Fibroblast of mammary gland (primary cell): ENCODE measurements at regions not wholly inside any gene's neighbourhood (a gene's known extent, or its start where the extent isn't known, plus 50 kb on each side); places are given as distances from the start of the nearest gene placed in this dataset.

Experiments used
- DNase-seq: peaks from one replicate; pipeline ENCODE4 v3.0.0-alpha.2; 2010; ENCODE audit warnings: low read depth
- H3K4me3 ChIP-seq: 2 replicates; pipeline ENCODE4 v1.5.1; 2011; ENCODE audit warnings: low read depth, mild to moderate bottlenecking, low read length, moderate library complexity; ENCODE audit not compliant: control insufficient read depth
- CTCF ChIP-seq: conservative IDR thresholded peaks from 2 replicates; pipeline ENCODE4 v1.5.1; 2011; ENCODE audit warnings: low read depth, low read length, inconsistent platforms; ENCODE audit not compliant: control insufficient read depth, insufficient read depth

DNA sequence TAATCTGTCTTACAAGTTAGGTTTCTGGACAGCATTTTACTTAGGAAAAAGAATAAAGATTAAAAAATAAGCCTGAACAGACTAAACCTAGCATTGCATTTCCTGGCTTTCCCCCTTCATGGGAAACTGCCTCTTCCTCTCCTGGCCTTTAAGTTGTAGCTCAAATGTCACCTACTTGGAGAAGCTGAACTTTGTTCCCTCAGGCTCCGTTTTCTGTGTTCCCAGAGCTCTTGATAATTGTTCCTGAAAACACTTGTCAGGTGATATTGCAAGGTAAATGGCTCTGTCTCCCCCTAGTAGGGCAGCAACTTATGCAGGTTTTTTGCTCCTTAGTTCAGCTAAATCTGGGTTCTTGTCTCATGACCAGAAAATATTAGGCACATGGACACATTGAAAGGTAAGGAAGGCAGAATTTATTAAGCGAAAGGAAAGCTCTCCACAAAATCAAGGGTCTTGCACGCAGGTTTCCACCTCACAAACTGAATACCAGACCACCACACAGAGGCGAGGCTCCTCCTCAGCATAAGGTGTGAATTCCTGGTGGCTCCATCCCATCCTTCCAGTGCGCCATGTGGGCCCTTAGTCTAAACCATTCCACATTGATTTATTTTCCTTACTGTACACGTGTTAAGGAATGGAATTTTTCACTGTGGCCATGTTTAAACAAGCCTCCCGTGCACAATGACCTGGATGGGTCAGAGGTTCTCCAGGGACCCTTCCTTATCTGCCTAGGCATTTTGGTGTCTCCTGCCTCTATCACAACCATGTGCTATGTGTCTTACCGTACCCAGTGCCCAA is 229.3 kb downstream of the HNMT start:
- DNase-seq = no peak
- TF ChIP-seq CTCF = no peak
- H3K4me3 ChIP-seq = no peak overlapping the region

DNA sequence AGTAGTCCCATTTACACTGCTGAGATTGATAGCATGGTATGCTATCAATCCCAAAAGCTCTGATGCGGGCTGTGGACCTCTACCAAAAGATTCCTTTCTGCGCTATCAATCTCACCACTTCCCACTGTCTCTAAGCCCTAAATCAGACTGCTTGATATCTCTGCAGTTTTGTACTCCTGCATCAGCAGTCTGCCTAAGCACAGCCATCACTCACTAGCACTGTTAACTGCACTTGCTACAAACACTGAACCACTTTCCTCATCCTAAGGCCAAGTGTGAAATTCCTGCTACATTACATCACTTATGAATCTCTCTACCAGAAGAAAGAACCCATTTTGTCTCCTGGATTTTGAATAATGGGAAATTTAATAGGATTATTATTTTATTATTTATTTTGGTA is 237.0 kb downstream of the HNMT start:
- TF ChIP-seq CTCF = no peak
- DNase-seq = peak; percentile 29
- no peak overlapping the region for H3K4me3 ChIP-seq

DNA sequence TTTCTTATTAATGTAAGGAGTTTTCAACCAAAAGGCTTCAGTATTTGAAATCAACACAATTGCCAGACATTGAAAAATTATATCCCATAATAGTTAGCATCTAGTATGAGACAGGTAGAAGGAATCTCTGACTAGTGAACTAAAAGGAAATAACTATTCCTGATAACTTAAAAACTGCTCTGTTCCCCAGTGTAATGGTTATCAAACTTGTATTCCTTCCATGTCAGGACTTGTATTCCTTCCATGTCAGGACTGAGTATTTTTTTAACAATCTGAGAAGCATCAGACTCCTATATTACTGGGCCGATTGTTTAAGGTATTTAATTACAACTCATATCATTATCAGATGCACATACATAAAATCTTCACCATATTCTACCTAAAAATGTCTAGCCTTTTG is 238.5 kb downstream of the HNMT start:
- no peak for DNase-seq
- TF ChIP-seq CTCF = no peak
- H3K4me3 ChIP-seq = no peak overlapping the region

- no peak for TF ChIP-seq CTCF
- no peak for DNase-seq
Measured at GRCh38 chr2:138205281-138205680, 241.0 kb downstream of the HNMT start.

DNA sequence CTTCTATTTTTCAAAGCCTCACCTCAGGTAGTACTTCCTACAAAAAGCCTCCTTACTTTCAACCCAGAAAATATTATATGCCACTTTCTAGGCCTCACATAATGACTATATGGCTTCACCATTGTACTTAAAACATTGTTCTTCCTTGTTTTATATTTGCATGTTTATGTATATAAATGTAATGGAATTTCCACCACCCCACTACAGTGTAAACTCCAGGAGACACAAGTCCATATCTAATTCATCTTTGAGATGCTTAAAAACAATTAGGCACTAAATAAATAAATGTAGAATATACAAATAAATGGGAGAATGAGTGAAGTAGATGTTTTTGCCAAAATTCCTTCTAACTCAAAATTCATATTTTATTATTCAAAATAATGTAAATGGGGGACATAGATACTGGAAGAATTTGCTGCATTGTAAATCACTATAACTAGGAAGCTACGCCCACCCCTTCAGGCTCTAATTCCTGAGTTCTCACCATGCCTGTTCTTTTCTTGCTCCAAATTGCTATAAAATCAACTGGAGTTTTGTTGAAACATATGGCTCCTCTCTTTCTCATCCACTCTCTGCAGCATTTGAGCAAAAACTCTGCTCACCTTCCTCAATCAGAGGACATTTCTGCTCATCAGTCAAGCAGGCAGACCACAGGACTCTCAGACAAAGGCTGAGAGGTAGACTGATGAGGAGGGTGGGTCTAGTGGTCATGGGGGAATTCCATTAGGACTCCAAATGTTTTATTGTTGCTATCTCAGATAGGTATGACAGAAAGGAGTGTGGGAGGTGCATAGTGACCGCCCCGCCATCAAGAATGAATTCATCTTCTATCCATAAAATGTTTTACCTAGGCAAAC is 243.0 kb downstream of the HNMT start:
- TF ChIP-seq CTCF = no peak
- DNase-seq = no peak
- no peak overlapping the region for H3K4me3 ChIP-seq

More at GRCh38 chr2:138205281-138205680, 241.0 kb downstream of the HNMT start:
- H3K4me3 ChIP-seq = no peak overlapping the region

- no peak for TF ChIP-seq CTCF
- DNase-seq = no peak
- H3K4me3 ChIP-seq = no peak overlapping the region
Measured at GRCh38 chr2:138209009-138209408, 244.7 kb downstream of the HNMT start.
